H1 (cell line): ENCODE measurements at regions not wholly inside any gene's neighbourhood (a gene's known extent, or its start where the extent isn't known, plus 50 kb on each side); places are given as distances from the start of the nearest gene placed in this dataset.

Source experiments
- CTCF ChIA-PET: fragments of 300-600 bp; sonication (Branson Sonifier 250); formaldehyde crosslinking; loops from one replicate; lab custom pipeline; 2021; ENCODE audit not compliant: partially characterized antibody; lab: Charles Lee
- POLR2A ChIA-PET: fragments of 300-600 bp; sonication (Branson Sonifier 250); formaldehyde crosslinking; loops from one replicate; lab custom pipeline; 2021; ENCODE audit warnings: inconsistent platforms; ENCODE audit not compliant: partially characterized antibody; lab: Charles Lee
- DNase-seq, 2 experiments: peaks; one replicate each; pipeline versions ENCODE4 v3.0.0 to v3.0.0-alpha.2; 2010 to 2022; ENCODE audit warnings: low spot score in 2 of 2, low read depth in 1 of 2, mixed read lengths in 1 of 2
- FAIRE-seq: peaks from 2 replicates; lab custom pipeline; 2011; peaks lifted over from hg19 to GRCh38; lab: Jason Lieb, UNC
- H2AFZ ChIP-seq: 2 replicates; pipeline ENCODE4 v1.8.1; 2012; ENCODE audit warnings: low read length, inconsistent platforms
- H2AK5ac ChIP-seq: 2 replicates; pipeline ENCODE4 v1.6.1; 2013; ENCODE audit warnings: low read depth, low read length
- H2BK120ac ChIP-seq: replicated peaks from 2 replicates; pipeline ENCODE3; 2013; ENCODE audit warnings: low read depth, low read length, inconsistent platforms
- H2BK12ac ChIP-seq: 2 replicates; pipeline ENCODE4 v1.6.1; 2013; ENCODE audit warnings: low read depth, low read length
- H2BK15ac ChIP-seq: 2 replicates; pipeline ENCODE4 v1.6.1; 2013; ENCODE audit warnings: low read length
- H2BK20ac ChIP-seq: 2 replicates; pipeline ENCODE4 v1.6.1; 2013; ENCODE audit warnings: low read length
- H2BK5ac ChIP-seq: 2 replicates; pipeline ENCODE4 v1.6.1; 2013; ENCODE audit warnings: low read depth, low read length
- H3K14ac ChIP-seq: 2 replicates; pipeline ENCODE4 v1.6.1; 2013; ENCODE audit warnings: inconsistent platforms; ENCODE audit not compliant: insufficient read length
- H3K18ac ChIP-seq: 2 replicates; pipeline ENCODE4 v1.6.1; 2013; ENCODE audit warnings: low read length; ENCODE audit errors: extremely low read depth
- H3K23ac ChIP-seq: 2 replicates; pipeline ENCODE4 v1.6.1; 2013; ENCODE audit warnings: inconsistent platforms; ENCODE audit not compliant: insufficient read length
- H3K23me2 ChIP-seq: 2 replicates; pipeline ENCODE4 v1.6.1; 2013; ENCODE audit warnings: low read depth, low read length
- H3K27ac ChIP-seq: 2 replicates; pipeline ENCODE4 v1.6.1; 2011; ENCODE audit warnings: low read depth, low read length, inconsistent platforms
- H3K27me3 ChIP-seq, 4 experiments: replicated peaks in 1 of 4; 1 replicate in 1 of 4; 2 replicates in 3 of 4; pipeline versions ENCODE4 v1.6.1 to v1.8.1; 2011 to 2013; ENCODE audit warnings: low read length in 3 of 4, mild to moderate bottlenecking in 3 of 4, inconsistent platforms in 2 of 4, mixed read lengths in 2 of 4, moderate library complexity in 1 of 4; ENCODE audit not compliant: control insufficient read depth in 3 of 4, insufficient read depth in 3 of 4; ENCODE audit errors: extremely low read depth in 1 of 4
- H3K36me3 ChIP-seq, 4 experiments: 2 replicates each; pipeline versions ENCODE4 v1.6.1 to v1.8.1; 2011 to 2013; ENCODE audit warnings: mild to moderate bottlenecking in 4 of 4, low read length in 3 of 4, moderate library complexity in 2 of 4, control low read depth in 1 of 4, inconsistent platforms in 1 of 4; ENCODE audit not compliant: insufficient read depth in 4 of 4, control insufficient read depth in 2 of 4
- H3K4ac ChIP-seq: replicated peaks from 2 replicates; pipeline ENCODE3; 2013; ENCODE audit warnings: low read length, low read depth, mixed read lengths, inconsistent platforms; ENCODE audit not compliant: insufficient read length
- H3K4me1 ChIP-seq, 4 experiments: replicated peaks in 1 of 4; 1 replicate in 1 of 4; 2 replicates in 3 of 4; pipeline versions ENCODE4 v1.6.1 to v1.8.1; 2011 to 2013; ENCODE audit warnings: low read length in 3 of 4, inconsistent platforms in 2 of 4, mixed read lengths in 1 of 4; ENCODE audit not compliant: insufficient read depth in 4 of 4, control insufficient read depth in 3 of 4
- H3K4me2 ChIP-seq, 2 experiments: 2 replicates each; pipeline versions ENCODE4 v1.6.1 to v1.8.1; 2011 to 2013; ENCODE audit warnings: low read depth in 2 of 2, low read length in 2 of 2, control low read depth in 1 of 2, inconsistent platforms in 1 of 2, mild to moderate bottlenecking in 1 of 2; ENCODE audit not compliant: insufficient read depth in 1 of 2
- H3K4me3 ChIP-seq, 4 experiments: fragments of 200-600, 300-600 bp in 1 of 4; sonication (generic), shearing (Covaris generic), sonication (Bioruptor Twin) in 1 of 4; 2 replicates each; pipeline versions ENCODE4 v1.5.1 to v1.8.1; 2011 to 2016; ENCODE audit warnings: low read length in 4 of 4, low read depth in 3 of 4, control low read depth in 2 of 4, inconsistent platforms in 2 of 4, mild to moderate bottlenecking in 2 of 4, mixed read lengths in 1 of 4, moderate library complexity in 1 of 4; ENCODE audit not compliant: insufficient read depth in 2 of 4; ENCODE audit errors: extremely low read depth in 1 of 4
- H3K56ac ChIP-seq: replicated peaks from 2 replicates; pipeline ENCODE3; 2013; ENCODE audit warnings: low read depth, mild to moderate bottlenecking, mixed read lengths, low read length, inconsistent platforms; ENCODE audit not compliant: insufficient read length
- H3K79me1 ChIP-seq: 2 replicates; pipeline ENCODE4 v1.6.1; 2013; ENCODE audit warnings: low read depth, low read length, control low read depth
- H3K79me2 ChIP-seq, 2 experiments: 2 replicates each; pipeline versions ENCODE4 v1.6.1 to v1.8.1; 2012 to 2013; ENCODE audit warnings: low read length in 2 of 2, mild to moderate bottlenecking in 2 of 2, inconsistent platforms in 1 of 2; ENCODE audit not compliant: insufficient read depth in 2 of 2, control insufficient read depth in 1 of 2
- H3K9ac ChIP-seq, 4 experiments: replicated peaks in 1 of 4; 1 replicate in 1 of 4; 2 replicates in 3 of 4; pipeline versions ENCODE4 v1.6.1 to v1.8.1; 2011 to 2013; ENCODE audit warnings: low read depth in 3 of 4, low read length in 3 of 4, control low read depth in 2 of 4, mild to moderate bottlenecking in 2 of 4, moderate library complexity in 2 of 4, inconsistent platforms in 1 of 4; ENCODE audit errors: extremely low read depth in 1 of 4
- H3K9me3 ChIP-seq, 2 experiments: 2 replicates each; pipeline versions ENCODE4 v1.6.1 to v1.8.1; 2012 to 2013; ENCODE audit warnings: mild to moderate bottlenecking in 2 of 2, moderate library complexity in 2 of 2, control low read depth in 1 of 2, inconsistent platforms in 1 of 2, low read depth in 1 of 2, low read length in 1 of 2, mixed read lengths in 1 of 2; ENCODE audit not compliant: insufficient read depth in 2 of 2
- H4K20me1 ChIP-seq, 2 experiments: replicated peaks in 1 of 2; 2 replicates each; pipeline versions ENCODE3 to v1.8.1; 2011 to 2013; ENCODE audit warnings: inconsistent platforms in 2 of 2, low read length in 2 of 2, mild to moderate bottlenecking in 1 of 2; ENCODE audit not compliant: insufficient read depth in 2 of 2, control insufficient read depth in 1 of 2
- H4K5ac ChIP-seq: 2 replicates; pipeline ENCODE4 v1.6.1; 2013; ENCODE audit warnings: low read length, low read depth, mixed read lengths, inconsistent platforms; ENCODE audit not compliant: insufficient read length
- H4K8ac ChIP-seq: 2 replicates; pipeline ENCODE4 v1.8.0; 2013; ENCODE audit warnings: mild to moderate bottlenecking, moderate library complexity, low read length, inconsistent platforms; ENCODE audit not compliant: insufficient read depth; ENCODE audit errors: extremely low read depth
- H4K91ac ChIP-seq: replicated peaks from 2 replicates; pipeline ENCODE3; 2013; ENCODE audit warnings: low read length, mixed read lengths, inconsistent platforms; ENCODE audit not compliant: insufficient read length
- EP300 ChIP-seq, 2 experiments: IDR thresholded peaks; 1 replicate in 1 of 2; 2 replicates in 1 of 2; pipeline ENCODE4 v1.6.1; 2011 to 2012; ENCODE audit warnings: low read depth in 2 of 2, low read length in 2 of 2, mild to moderate bottlenecking in 2 of 2, borderline replicate concordance in 1 of 2, inconsistent platforms in 1 of 2, moderate library complexity in 1 of 2
- HDAC6 ChIP-seq: IDR thresholded peaks from one replicate; pipeline ENCODE4 v1.7.1; 2012; ENCODE audit warnings: low read depth, mild to moderate bottlenecking, inconsistent platforms, low read length, moderate library complexity
- KDM5A ChIP-seq: fragments of 200-600 bp; IDR thresholded peaks from 2 replicates; pipeline ENCODE4 v1.7.1; 2012; ENCODE audit warnings: mild to moderate bottlenecking, low read length, inconsistent platforms, mixed read lengths
- SIRT6 ChIP-seq: IDR thresholded peaks from one replicate; pipeline ENCODE4 v1.7.1; 2012; ENCODE audit warnings: low read length, inconsistent platforms
- SIX5 ChIP-seq: IDR thresholded peaks from 2 replicates; pipeline ENCODE4 v1.6.1; 2011; ENCODE audit warnings: mild to moderate bottlenecking, low read depth, low read length
- SP2 ChIP-seq: IDR thresholded peaks from 2 replicates; pipeline ENCODE4 v1.6.1; 2012; ENCODE audit warnings: mild to moderate bottlenecking, low read length, inconsistent platforms
- SUZ12 ChIP-seq: fragments of 200-600 bp; sonication (generic); IDR thresholded peaks from 2 replicates; pipeline ENCODE4 v1.6.1; 2012; ENCODE audit warnings: mild to moderate bottlenecking, inconsistent platforms, low read length, moderate library complexity, mixed read lengths
- WGBS, 2 experiments: shearing (Covaris generic) in 1 of 2; methylation state at CpG; one replicate each; pipeline versions ENCODE4 v1.1.6 to v1.1.7; 2013 to 2015; ENCODE audit warnings: low lambda C conversion rate in 2 of 2, mixed read lengths in 2 of 2, inconsistent platforms in 1 of 2, low coverage in 1 of 2, missing lambda C conversion rate in 1 of 2; ENCODE audit not compliant: insufficient replicate concordance in 2 of 2, insufficient coverage in 1 of 2, insufficient read length in 1 of 2; ENCODE audit errors: extremely low coverage in 1 of 2, missing lambda C conversion rate in 1 of 2; 5-methylcytosine and 5-hydroxymethylcytosine counted together

GRCh38 chr10:78657862-78658165, 411.0 kb upstream of the ZMIZ1 start:
- no peak overlapping the region for H3K4me2 ChIP-seq
- no peaks in the 10 kb centered on the region for H4K20me1 ChIP-seq
- no peaks in the 10 kb centered on the region for H3K27me3 ChIP-seq
- H3K4me1 ChIP-seq, result no peaks in the 10 kb centered on the region
- DNase-seq (no peak), FAIRE-seq (no peak)
- H2AK5ac ChIP-seq, result no peak overlapping the region
- H2AFZ ChIP-seq, result no peak overlapping the region
- H4K91ac ChIP-seq, result no peak overlapping the region
- no peak overlapping the region for H3K23ac ChIP-seq
- no peak overlapping the region for H3K14ac ChIP-seq
- no peaks in the 10 kb centered on the region for H3K79me1 ChIP-seq
- WGBS, 2 experiments, result 91% methylated on average over 1 of the region's 1 CpG; no CpG with 5 or more reads in 1 of the 2 experiments
- H2BK12ac ChIP-seq, result no peak overlapping the region
- no peaks in the 10 kb centered on the region for H3K36me3 ChIP-seq
- ChIA-PET CTCF (interaction anchor here (0.6 to 3.2 kb wide), 39 partner anchors 8 to 651 kb away, joined by 3 to 11 read pairs (median 4); no protein-coding TSS in a partner anchor), POLR2A (interaction anchor here (0.6 kb wide), 1 partner anchor 379 kb away, joined by 3 read pairs; no protein-coding TSS in a partner anchor)
- no peak overlapping the region for H3K9ac ChIP-seq
- no peak overlapping the region for H3K56ac ChIP-seq
- no peak overlapping the region for H3K4ac ChIP-seq
- H2BK15ac ChIP-seq, result no peak overlapping the region
- no peak overlapping the region for H4K8ac ChIP-seq
- no peak overlapping the region for H3K4me3 ChIP-seq
- H2BK20ac ChIP-seq, result no peak overlapping the region
- H3K79me2 ChIP-seq, result no peaks in the 10 kb centered on the region
- H3K9me3 ChIP-seq, result no peaks in the 10 kb centered on the region
- no peak overlapping the region for H3K18ac ChIP-seq
- H3K27ac ChIP-seq, result no peak overlapping the region
- no peak overlapping the region for H2BK5ac ChIP-seq
- H3K23me2 ChIP-seq, result no peaks in the 10 kb centered on the region
- no peak overlapping the region for H4K5ac ChIP-seq
- H2BK120ac ChIP-seq, result no peak overlapping the region
- TF ChIP-seq SUZ12 (no peak), HDAC6 (no peak), SIX5 (no peak), SIRT6 (no peak), KDM5A (no peak), SP2 (no peak), EP300 (IDR thresholded peaks at IDR 0.05; ENCODE audit: borderline replicate concordance in 1 of 2, low read depth in 2 of 2, low read length in 2 of 2) (no peak)
